Fibroblast of lung (primary cell): ENCODE measurements at regions not wholly inside any gene's neighbourhood (a gene's known extent, or its start where the extent isn't known, plus 50 kb on each side); places are given as distances from the start of the nearest gene placed in this dataset.

Experiments used
- DNase-seq, 2 donors: peaks; one replicate each; pipeline versions ENCODE4 v3.0.0 to v3.0.0-alpha.2; 2010; ENCODE audit warnings: low read depth in 2 of 2
- H2AFZ ChIP-seq: 2 replicates; pipeline ENCODE4 v1.5.1; 2012; ENCODE audit warnings: low read length, control low read depth, inconsistent platforms
- H3K27ac ChIP-seq: 2 replicates; pipeline ENCODE4 v1.5.1; 2011; ENCODE audit warnings: low read length, control low read depth; ENCODE audit not compliant: insufficient read depth
- H3K27me3 ChIP-seq: 2 replicates; pipeline ENCODE4 v1.5.1; 2011; ENCODE audit warnings: mild to moderate bottlenecking, low read length; ENCODE audit not compliant: control insufficient read depth, insufficient read depth
- H3K36me3 ChIP-seq: 2 replicates; pipeline ENCODE4 v1.5.1; 2011; ENCODE audit warnings: low read length; ENCODE audit not compliant: control insufficient read depth, insufficient read depth
- H3K4me1 ChIP-seq: 2 replicates; pipeline ENCODE4 v1.5.1; 2011; ENCODE audit warnings: low read length; ENCODE audit not compliant: control insufficient read depth, insufficient read depth; ENCODE audit errors: extremely low read depth
- H3K4me2 ChIP-seq: 2 replicates; pipeline ENCODE4 v1.5.1; 2011; ENCODE audit warnings: low read length, control low read depth; ENCODE audit not compliant: insufficient read depth; ENCODE audit errors: extremely low read depth
- H3K4me3 ChIP-seq, 4 experiments: fragments of 200-600 bp in 1 of 4; sonication (generic) in 1 of 4; replicated peaks in 1 of 4; 2 replicates each; pipeline ENCODE4 v1.5.1; 2011 to 2016; ENCODE audit warnings: low read length in 4 of 4, low read depth in 3 of 4, mild to moderate bottlenecking in 3 of 4, control low read depth in 2 of 4, inconsistent platforms in 1 of 4, mixed read lengths in 1 of 4; ENCODE audit not compliant: insufficient read depth in 1 of 4; ENCODE audit errors: control extremely low read depth in 1 of 4
- H3K79me2 ChIP-seq: 2 replicates; pipeline ENCODE4 v1.5.1; 2012; ENCODE audit warnings: mild to moderate bottlenecking, low read length, inconsistent platforms; ENCODE audit not compliant: control insufficient read depth, insufficient read depth
- H3K9ac ChIP-seq: 2 replicates; pipeline ENCODE4 v1.5.1; 2011; ENCODE audit warnings: mild to moderate bottlenecking, low read length, control low read depth; ENCODE audit not compliant: insufficient read depth
- H3K9me3 ChIP-seq: 2 replicates; pipeline ENCODE4 v1.5.1; 2012; ENCODE audit warnings: low read depth, low read length; ENCODE audit not compliant: control insufficient read depth, insufficient read depth
- H4K20me1 ChIP-seq: 2 replicates; pipeline ENCODE4 v1.5.1; 2011; ENCODE audit warnings: low read length; ENCODE audit not compliant: control insufficient read depth, insufficient read depth; ENCODE audit errors: extremely low read depth
- CTCF ChIP-seq, 2 donors: IDR thresholded peaks in 1 of 2; conservative IDR thresholded peaks in 1 of 2; 1 replicate in 1 of 2; 2 replicates in 1 of 2; pipeline ENCODE4 v1.5.1; 2011 to 2012; ENCODE audit warnings: low read length in 2 of 2, control low read depth in 1 of 2, inconsistent platforms in 1 of 2, low read depth in 1 of 2, mild to moderate bottlenecking in 1 of 2
- EZH2 ChIP-seq: IDR thresholded peaks from 2 replicates; pipeline ENCODE4 v1.5.1; 2012; ENCODE audit warnings: low read length, control low read depth, mild to moderate bottlenecking; ENCODE audit errors: missing control alignments

- Histone ChIP-seq H3K79me2 (no peaks in the 10 kb centered on the region), H4K20me1 (no peaks in the 10 kb centered on the region), H3K4me1 (no peaks in the 10 kb centered on the region), H3K27ac (no peak overlapping the region), H3K9me3 (no peaks in the 10 kb centered on the region), H3K4me2 (no peak overlapping the region), H3K27me3 (no peaks in the 10 kb centered on the region), H2AFZ (no peak overlapping the region), H3K9ac (no peak overlapping the region), H3K36me3 (no peaks in the 10 kb centered on the region), H3K4me3 (no peak overlapping the region)
- no peak for DNase-seq
- TF ChIP-seq EZH2 (no peak), CTCF (conservative IDR thresholded peaks at IDR 0.05 in 1 of 2, IDR thresholded peaks at IDR 0.05 in 1 of 2; ENCODE audit: low read depth in 1 of 2, low read length in 2 of 2) (no peak)
Observed at GRCh38 chr22:49324527-49325491, 502.9 kb downstream of the BRD1 start.

GRCh38 chr22:49323751-49324415 is 503.8 kb downstream of the BRD1 start:
- Histone ChIP-seq H3K36me3 (no peaks in the 10 kb centered on the region), H3K79me2 (no peaks in the 10 kb centered on the region), H4K20me1 (no peaks in the 10 kb centered on the region), H2AFZ (no peak overlapping the region), H3K4me1 (no peaks in the 10 kb centered on the region), H3K27ac (no peak overlapping the region), H3K9me3 (no peaks in the 10 kb centered on the region), H3K4me3 (no peak overlapping the region), H3K27me3 (no peaks in the 10 kb centered on the region), H3K4me2 (no peak overlapping the region), H3K9ac (no peak overlapping the region)
- TF ChIP-seq EZH2 (no peak), CTCF (conservative IDR thresholded peaks at IDR 0.05 in 1 of 2, IDR thresholded peaks at IDR 0.05 in 1 of 2; ENCODE audit: low read depth in 1 of 2, low read length in 2 of 2) (no peak)
- no peak for DNase-seq

GRCh38 chr22:49322861-49323622 is 504.6 kb downstream of the BRD1 start:
- H3K27ac ChIP-seq = no peak overlapping the region
- H3K4me1 ChIP-seq = no peaks in the 10 kb centered on the region
- DNase-seq = no peak
- H3K79me2 ChIP-seq = no peaks in the 10 kb centered on the region
- H3K4me3 ChIP-seq = no peak overlapping the region
- no peak overlapping the region for H3K4me2 ChIP-seq
- no peaks in the 10 kb centered on the region for H3K36me3 ChIP-seq
- no peak overlapping the region for H3K9ac ChIP-seq
- no peaks in the 10 kb centered on the region for H4K20me1 ChIP-seq
- H3K27me3 ChIP-seq = no peaks in the 10 kb centered on the region
- H2AFZ ChIP-seq = no peak overlapping the region
- H3K9me3 ChIP-seq = no peaks in the 10 kb centered on the region
- TF ChIP-seq EZH2 (no peak), CTCF (conservative IDR thresholded peaks at IDR 0.05 in 1 of 2, IDR thresholded peaks at IDR 0.05 in 1 of 2; ENCODE audit: low read depth in 1 of 2, low read length in 2 of 2) (no peak)
